ENCODE measurements at regions not wholly inside any gene's neighbourhood (a gene's known extent, or its start where the extent isn't known, plus 50 kb on each side); places are given as distances from the start of the nearest gene placed in this dataset.
"Not testable (repeated sequence)": the region's sequence is repeated elsewhere in the genome, so short reads cannot be mapped to it uniquely, and the experiment has no call there.

GRCh38 chr10:52483587-52483986 is 169.5 kb downstream of the DKK1 start:
- DNase-seq: no peak

- no peak for DNase-seq
Observed at GRCh38 chr10:52484206-52485065, 170.4 kb downstream of the DKK1 start.

- no peak for DNase-seq
Observed at GRCh38 chr10:52485462-52485861, 171.4 kb downstream of the DKK1 start.

- no peak for DNase-seq
Observed at GRCh38 chr10:52486840-52487611, 172.9 kb downstream of the DKK1 start.

- DNase-seq: peak; percentile 5 to 22
Observed at GRCh38 chr10:52488606-52489485, 174.8 kb downstream of the DKK1 start.

- no peak for DNase-seq
Observed at GRCh38 chr10:52491246-52491995, 177.3 kb downstream of the DKK1 start.

- no peak for DNase-seq
Observed at GRCh38 chr10:52499281-52499680, 185.2 kb downstream of the DKK1 start.

GRCh38 chr10:52500476-52500875 is 186.4 kb downstream of the DKK1 start:
- DNase-seq: no peak

GRCh38 chr10:52502237-52502636 is 188.2 kb downstream of the DKK1 start:
- no peak for DNase-seq

- not testable (repeated sequence) for DNase-seq
Observed at GRCh38 chr10:52505341-52505740, 191.3 kb downstream of the DKK1 start.

- DNase-seq: no peak
Observed at GRCh38 chr10:52514481-52514880, 200.4 kb downstream of the DKK1 start.

GRCh38 chr10:52517012-52517411 is 202.9 kb downstream of the DKK1 start:
- no peak for DNase-seq

- no peak for DNase-seq
Observed at GRCh38 chr10:52523696-52524095, 209.6 kb downstream of the DKK1 start.

- no peak for DNase-seq
Observed at GRCh38 chr10:52525761-52526160, 211.7 kb downstream of the DKK1 start.

GRCh38 chr10:52526251-52526823 is 212.3 kb downstream of the DKK1 start:
- DNase-seq: no peak

GRCh38 chr10:52532650-52533290 is 218.7 kb downstream of the DKK1 start:
- no peak for DNase-seq

GRCh38 chr10:52533986-52534385 is 219.9 kb downstream of the DKK1 start:
- no peak for DNase-seq

GRCh38 chr10:52539463-52539862 is 225.4 kb downstream of the DKK1 start:
- no peak for DNase-seq

- DNase-seq: no peak
Observed at GRCh38 chr10:52540479-52540984, 226.5 kb downstream of the DKK1 start.

- DNase-seq: no peak
Observed at GRCh38 chr10:52541006-52541473, 227.0 kb downstream of the DKK1 start.

- no peak for DNase-seq
Observed at GRCh38 chr10:52542906-52543305, 228.8 kb downstream of the DKK1 start.
